K562 (cell line): ENCODE measurements at regions not wholly inside any gene's neighbourhood (a gene's known extent, or its start where the extent isn't known, plus 50 kb on each side); places are given as distances from the start of the nearest gene placed in this dataset.

ENCODE experiments used
- EWSR1 ChIP-seq: fragments of 450-650 bp; IDR thresholded peaks from 2 replicates; pipeline ENCODE4 v1.6.1; 2018; ENCODE audit warnings: borderline replicate concordance, mild to moderate bottlenecking, low read depth, moderate library complexity; ENCODE audit not compliant: partially characterized antibody
- FOXK2 ChIP-seq, 2 experiments: fragments of 450-650 bp; IDR thresholded peaks in 1 of 2; conservative IDR thresholded peaks in 1 of 2; 2 replicates each; pipeline ENCODE4 v1.6.1; 2016; ENCODE audit warnings: low read depth in 2 of 2, mild to moderate bottlenecking in 1 of 2
- HCFC1 ChIP-seq: IDR thresholded peaks from 2 replicates; pipeline ENCODE4 v1.6.1; 2012; ENCODE audit warnings: low read depth, low read length, improper control_type of control experiment
- HDAC6 ChIP-seq: IDR thresholded peaks from 2 replicates; pipeline ENCODE4 v1.6.1; 2012; ENCODE audit warnings: low read depth, mild to moderate bottlenecking, control low read depth, inconsistent platforms, low read length, moderate library complexity
- JUND ChIP-seq, 2 experiments: IDR thresholded peaks; 2 replicates in 1 of 2; 3 replicates in 1 of 2; pipeline ENCODE4 v1.6.1; 2011; ENCODE audit warnings: borderline replicate concordance in 2 of 2, low read depth in 2 of 2, low read length in 2 of 2, improper control_type of control experiment in 1 of 2, missing biosample characterization in 1 of 2, missing genetic modification characterization in 1 of 2, missing genetic modification reagents in 1 of 2
- MEF2D ChIP-seq: conservative IDR thresholded peaks from 2 replicates; pipeline ENCODE4 v1.6.1; 2016; ENCODE audit warnings: low read depth, missing genetic modification characterization, missing compliant biosample characterization
- POLR2AphosphoS5 ChIP-seq: IDR thresholded peaks from 2 replicates; pipeline ENCODE4 v1.6.1; 2011; ENCODE audit warnings: mild to moderate bottlenecking, low read depth, low read length, moderate library complexity; ENCODE audit not compliant: control insufficient read depth, insufficient read depth
- REST ChIP-seq, 2 experiments: fragments of 450-650 bp; formaldehyde crosslinking in 1 of 2; IDR thresholded peaks; 2 replicates each; pipeline versions ENCODE4 v1.4.0 to v1.6.1; 2014 to 2020; ENCODE audit warnings: mild to moderate bottlenecking in 2 of 2, borderline replicate concordance in 1 of 2, low read depth in 1 of 2
- SRF ChIP-seq, 2 experiments: fragments of 250-450, 450-650 bp in 1 of 2; sonication (Bioruptor Pico) in 1 of 2; sonication (generic) in 1 of 2; formaldehyde crosslinking; IDR thresholded peaks; 2 replicates each; pipeline versions ENCODE4 v1.5.0 to v1.5.1; 2020 to 2022; ENCODE audit warnings: mild to moderate bottlenecking in 1 of 2, missing genetic modification reagents in 1 of 2
- TAF7 ChIP-seq: fragments of 450-650 bp; IDR thresholded peaks from 2 replicates; pipeline ENCODE4 v1.6.1; 2016; ENCODE audit warnings: missing genetic modification characterization, missing compliant biosample characterization
- TFAP4 ChIP-seq: sonication (generic); formaldehyde crosslinking; IDR thresholded peaks from 2 replicates; pipeline ENCODE4 v1.8.0; 2022; ENCODE audit warnings: missing genetic modification reagents, mild to moderate bottlenecking, moderate library complexity, borderline replicate concordance
- TRIM28 ChIP-seq: fragments of 450-650 bp; IDR thresholded peaks from 2 replicates; pipeline ENCODE4 v1.6.1; 2017
- ZNF143 ChIP-seq: sonication (generic); formaldehyde crosslinking; IDR thresholded peaks from 2 replicates; pipeline ENCODE4 v1.9.0; 2022; ENCODE audit warnings: mild to moderate bottlenecking, missing genetic modification reagents
- TF ChIP-seq, protein P1 (sequence below), 3 experiments: IDR thresholded peaks in 2 of 3; conservative IDR thresholded peaks in 1 of 3; 2 replicates each; pipeline ENCODE4 v1.5.1; 2011 to 2012; ENCODE audit warnings: low read length in 3 of 3, mild to moderate bottlenecking in 3 of 3, control low read depth in 2 of 3, improper control_type of control experiment in 1 of 3, inconsistent platforms in 1 of 3, low read depth in 1 of 3, mixed read lengths in 1 of 3, moderate library complexity in 1 of 3; ENCODE audit not compliant: insufficient read depth in 2 of 3

- TF ChIP-seq TFAP4 (CRISPR knock-in tag) = no peak
- TF ChIP-seq HDAC6 = no peak
- TF ChIP-seq, protein P1, sequence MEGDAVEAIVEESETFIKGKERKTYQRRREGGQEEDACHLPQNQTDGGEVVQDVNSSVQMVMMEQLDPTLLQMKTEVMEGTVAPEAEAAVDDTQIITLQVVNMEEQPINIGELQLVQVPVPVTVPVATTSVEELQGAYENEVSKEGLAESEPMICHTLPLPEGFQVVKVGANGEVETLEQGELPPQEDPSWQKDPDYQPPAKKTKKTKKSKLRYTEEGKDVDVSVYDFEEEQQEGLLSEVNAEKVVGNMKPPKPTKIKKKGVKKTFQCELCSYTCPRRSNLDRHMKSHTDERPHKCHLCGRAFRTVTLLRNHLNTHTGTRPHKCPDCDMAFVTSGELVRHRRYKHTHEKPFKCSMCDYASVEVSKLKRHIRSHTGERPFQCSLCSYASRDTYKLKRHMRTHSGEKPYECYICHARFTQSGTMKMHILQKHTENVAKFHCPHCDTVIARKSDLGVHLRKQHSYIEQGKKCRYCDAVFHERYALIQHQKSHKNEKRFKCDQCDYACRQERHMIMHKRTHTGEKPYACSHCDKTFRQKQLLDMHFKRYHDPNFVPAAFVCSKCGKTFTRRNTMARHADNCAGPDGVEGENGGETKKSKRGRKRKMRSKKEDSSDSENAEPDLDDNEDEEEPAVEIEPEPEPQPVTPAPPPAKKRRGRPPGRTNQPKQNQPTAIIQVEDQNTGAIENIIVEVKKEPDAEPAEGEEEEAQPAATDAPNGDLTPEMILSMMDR (IDR thresholded peaks at IDR 0.05 in 2 of 3, conservative IDR thresholded peaks at IDR 0.05 in 1 of 3; ENCODE audit: insufficient read depth in 2 of 3, low read depth in 1 of 3, low read length in 3 of 3) = 0 out of 6 replicates have a peak, but pooled peaks of 1 of the 3 experiments have one; percentile 33
- no peak for TF ChIP-seq FOXK2 (conservative IDR thresholded peaks at IDR 0.05 in 1 of 2, IDR thresholded peaks at IDR 0.05 in 1 of 2; ENCODE audit: low read depth in 2 of 2)
- no peak for TF ChIP-seq TRIM28
- TF ChIP-seq TAF7 (tag) = no peak
- no peak for TF ChIP-seq POLR2AphosphoS5
- no peak for TF ChIP-seq REST (IDR thresholded peaks at IDR 0.05; ENCODE audit: borderline replicate concordance)
- no peak for TF ChIP-seq REST (CRISPR knock-in tag; IDR thresholded peaks at IDR 0.05; ENCODE audit: low read depth)
- TF ChIP-seq HCFC1 = no peak
- TF ChIP-seq SRF (CRISPR knock-in tag; IDR thresholded peaks at IDR 0.05) = no peak
- no peak for TF ChIP-seq EWSR1
- no peak for TF ChIP-seq MEF2D (tag)
- TF ChIP-seq ZNF143 (CRISPR knock-in tag) = no peak
- no peak for TF ChIP-seq JUND (IDR thresholded peaks at IDR 0.05; ENCODE audit: borderline replicate concordance, low read depth, low read length)
- no peak for TF ChIP-seq JUND (tag; IDR thresholded peaks at IDR 0.05; ENCODE audit: borderline replicate concordance, low read depth, low read length)
Measured at GRCh38 chr12:72141381-72141780, 130.8 kb upstream of the TRHDE start.
